Left lung (tissue), 4 donors: ENCODE measurements at regions not wholly inside any gene's neighbourhood (a gene's known extent, or its start where the extent isn't known, plus 50 kb on each side); places are given as distances from the start of the nearest gene placed in this dataset.

Experiments
- ATAC-seq: fragments of 200-7000 bp; cut with Tn5 transposase; one replicate; pipeline ENCODE4 v1.9.1; 2020; ENCODE audit warnings: moderate library complexity
- DNase-seq, 4 donors: peaks; one replicate each; pipeline ENCODE4 v3.0.0-alpha.2; 2013 to 2020
- H3K27ac ChIP-seq, 2 donors: fragments of 200-600 bp; sonication (generic) in 1 of 2; one replicate each; pipeline versions ENCODE4 v1.5.0 to v1.8.0; 2020 to 2021
- H3K27me3 ChIP-seq, 2 donors: fragments of 200-600 bp; sonication (generic) in 1 of 2; one replicate each; pipeline versions ENCODE4 v1.5.0 to v1.8.0; 2020 to 2021
- H3K36me3 ChIP-seq, 2 donors: fragments of 200-600 bp; sonication (generic) in 1 of 2; one replicate each; pipeline versions ENCODE4 v1.5.0 to v1.8.0; 2020 to 2021
- H3K4me1 ChIP-seq, 2 donors: fragments of 200-600 bp; one replicate each; pipeline ENCODE4 v1.8.0; 2021
- H3K4me3 ChIP-seq, 2 donors: fragments of 200-600 bp; sonication (generic) in 1 of 2; one replicate each; pipeline versions ENCODE4 v1.5.0 to v1.8.0; 2020 to 2021; ENCODE audit warnings: mild to moderate bottlenecking in 1 of 2
- H3K9me3 ChIP-seq, 2 donors: fragments of 200-600 bp; sonication (generic) in 1 of 2; one replicate each; pipeline versions ENCODE4 v1.5.0 to v1.8.0; 2020 to 2021
- intact Hi-C, 2 donors: fragments of 100-400 bp; cut with DNase I; formaldehyde crosslinking; loops; one replicate each; pipeline versions ENCODE4 v1.11.2 to v1.14.2; 2022
- TF ChIP-seq, protein P1 (sequence below), 2 donors: fragments of 200-600 bp; sonication (generic) in 1 of 2; IDR thresholded peaks; one replicate each; pipeline versions ENCODE4 v1.5.0 to v1.8.0; 2021; ENCODE audit warnings: antibody characterized with exemption in 2 of 2
- donor health status: DM: no; HTN: yes; CAD: no.
- donor health status: DM: no; HTN: no; CAD: no.

DNA sequence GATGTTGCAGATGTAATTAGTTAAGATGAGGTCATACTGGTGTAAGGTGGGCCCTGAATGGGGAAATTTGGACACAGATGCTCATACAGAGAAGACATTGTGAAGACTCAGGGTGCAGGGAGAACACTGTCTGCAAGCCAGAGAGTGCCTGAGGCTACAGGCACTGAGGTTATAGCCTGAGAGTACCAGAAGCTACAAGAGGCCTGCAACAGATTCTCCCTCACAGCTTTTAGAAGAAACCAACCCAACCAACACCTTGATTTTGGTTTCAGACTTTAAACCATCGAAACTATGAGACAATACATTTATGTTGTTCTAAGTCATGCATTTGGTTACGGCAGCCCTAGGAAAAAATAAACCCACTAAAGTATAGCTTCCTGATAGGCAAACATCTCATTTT is 321.7 kb upstream of the USP25 start:
- no peak overlapping the region for H3K27ac ChIP-seq
- ATAC-seq (no peak), DNase-seq (no peak)
- H3K9me3 ChIP-seq = peaks cover 0 to 2% of the 10 kb centered on the region in 2 donors
- no peak overlapping the region for H3K4me3 ChIP-seq
- TF ChIP-seq, protein P1, sequence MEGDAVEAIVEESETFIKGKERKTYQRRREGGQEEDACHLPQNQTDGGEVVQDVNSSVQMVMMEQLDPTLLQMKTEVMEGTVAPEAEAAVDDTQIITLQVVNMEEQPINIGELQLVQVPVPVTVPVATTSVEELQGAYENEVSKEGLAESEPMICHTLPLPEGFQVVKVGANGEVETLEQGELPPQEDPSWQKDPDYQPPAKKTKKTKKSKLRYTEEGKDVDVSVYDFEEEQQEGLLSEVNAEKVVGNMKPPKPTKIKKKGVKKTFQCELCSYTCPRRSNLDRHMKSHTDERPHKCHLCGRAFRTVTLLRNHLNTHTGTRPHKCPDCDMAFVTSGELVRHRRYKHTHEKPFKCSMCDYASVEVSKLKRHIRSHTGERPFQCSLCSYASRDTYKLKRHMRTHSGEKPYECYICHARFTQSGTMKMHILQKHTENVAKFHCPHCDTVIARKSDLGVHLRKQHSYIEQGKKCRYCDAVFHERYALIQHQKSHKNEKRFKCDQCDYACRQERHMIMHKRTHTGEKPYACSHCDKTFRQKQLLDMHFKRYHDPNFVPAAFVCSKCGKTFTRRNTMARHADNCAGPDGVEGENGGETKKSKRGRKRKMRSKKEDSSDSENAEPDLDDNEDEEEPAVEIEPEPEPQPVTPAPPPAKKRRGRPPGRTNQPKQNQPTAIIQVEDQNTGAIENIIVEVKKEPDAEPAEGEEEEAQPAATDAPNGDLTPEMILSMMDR (IDR thresholded peaks at IDR 0.05) = no peak
- H3K36me3 ChIP-seq = no peaks in the 10 kb centered on the region
- H3K27me3 ChIP-seq = no peaks in the 10 kb centered on the region
- intact Hi-C loops = no loop called here
- no peaks in the 10 kb centered on the region for H3K4me1 ChIP-seq

DNA sequence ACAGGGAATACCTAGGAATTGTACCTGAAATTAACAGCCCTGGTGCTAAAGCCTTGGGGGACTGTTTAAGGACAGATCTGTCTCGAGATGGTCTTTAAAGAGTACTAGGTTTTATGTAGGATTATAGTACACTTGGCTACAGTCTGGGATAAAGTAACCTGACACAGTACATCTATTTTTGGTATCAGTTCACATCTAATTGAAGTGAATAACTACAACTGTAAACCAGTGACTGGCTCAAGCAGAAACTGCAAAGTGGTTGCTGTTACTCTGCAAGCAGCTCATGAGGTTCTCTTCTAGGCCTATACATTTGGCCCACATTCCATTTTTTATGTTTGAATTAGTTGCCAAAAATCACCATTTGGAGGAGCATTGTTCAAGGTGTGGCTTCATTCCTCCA is 320.8 kb upstream of the USP25 start:
- Histone ChIP-seq H3K27me3 (no peaks in the 10 kb centered on the region), H3K27ac (no peak overlapping the region), H3K36me3 (no peaks in the 10 kb centered on the region), H3K9me3 (no peaks in the 10 kb centered on the region), H3K4me1 (no peaks in the 10 kb centered on the region), H3K4me3 (no peak overlapping the region)
- TF ChIP-seq, protein P1 (IDR thresholded peaks at IDR 0.05) = no peak
- DNase-seq = no peak
- intact Hi-C loops = no loop called here
- no peak for ATAC-seq

DNA sequence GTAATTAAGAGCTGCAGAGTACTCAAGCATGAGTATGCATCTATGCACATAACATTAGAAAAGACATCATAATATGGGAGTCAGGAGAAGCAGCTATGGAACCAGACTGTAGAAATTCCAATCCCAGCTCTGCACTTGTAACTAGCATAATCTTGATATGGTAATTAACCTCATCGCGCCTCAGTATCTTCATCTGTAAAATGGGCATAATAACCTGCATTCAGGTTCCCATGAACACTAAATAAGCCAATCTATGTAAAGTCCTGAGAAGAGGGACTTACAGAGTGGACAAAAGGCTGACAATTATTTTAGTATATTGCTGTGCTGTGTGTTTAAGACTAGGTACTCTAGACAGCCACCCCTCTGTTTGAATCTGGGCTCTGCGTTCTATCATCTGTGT is 318.9 kb upstream of the USP25 start:
- Histone ChIP-seq H3K4me3 (no peak overlapping the region), H3K27me3 (no peaks in the 10 kb centered on the region), H3K4me1 (no peaks in the 10 kb centered on the region), H3K36me3 (no peaks in the 10 kb centered on the region), H3K27ac (no peak overlapping the region), H3K9me3 (no peaks in the 10 kb centered on the region)
- intact Hi-C loops = no loop called here
- DNase-seq (no peak), ATAC-seq (no peak)
- TF ChIP-seq, protein P1 (IDR thresholded peaks at IDR 0.05) = no peak

GRCh38 chr21:15414057-15414456 is 315.7 kb upstream of the USP25 start:
- ATAC-seq = no peak

GRCh38 chr21:15415541-15416261 is 314.1 kb upstream of the USP25 start:
- Histone ChIP-seq H3K27me3 (no peaks in the 10 kb centered on the region), H3K4me1 (no peaks in the 10 kb centered on the region), H3K9me3 (no peaks in the 10 kb centered on the region), H3K27ac (no peak overlapping the region), H3K4me3 (no peak overlapping the region), H3K36me3 (no peaks in the 10 kb centered on the region)
- TF ChIP-seq, protein P1 (IDR thresholded peaks at IDR 0.05) = no peak
- no peak for DNase-seq
- intact Hi-C loops = no loop called here
- ATAC-seq = no peak

More at GRCh38 chr21:15414057-15414456, 315.7 kb upstream of the USP25 start:
- Histone ChIP-seq H3K27ac (no peak overlapping the region), H3K4me3 (no peak overlapping the region), H3K36me3 (no peaks in the 10 kb centered on the region), H3K27me3 (no peaks in the 10 kb centered on the region), H3K9me3 (no peaks in the 10 kb centered on the region), H3K4me1 (no peaks in the 10 kb centered on the region)
- intact Hi-C loops = no loop called here
- TF ChIP-seq, protein P1 (IDR thresholded peaks at IDR 0.05) = no peak
- DNase-seq = no peak
